ENCODE measurements at regions not wholly inside any gene's neighbourhood (a gene's known extent, or its start where the extent isn't known, plus 50 kb on each side); places are given as distances from the start of the nearest gene placed in this dataset.

- TF ChIP-seq SMAD3 (CRISPR knock-in tag; IDR thresholded peaks at IDR 0.05; ENCODE audit: borderline replicate concordance) (no peak), HMGXB4 (CRISPR knock-in tag; IDR thresholded peaks at IDR 0.05) (no peak), ERG (CRISPR knock-in tag; IDR thresholded peaks at IDR 0.05) (no peak), E2F1 (CRISPR knock-in tag; IDR thresholded peaks at IDR 0.05) (no peak), FOXP1 (CRISPR knock-in tag; IDR thresholded peaks at IDR 0.05; ENCODE audit: borderline replicate concordance) (no peak), ZNF121 (CRISPR knock-in tag; IDR thresholded peaks at IDR 0.05) (no peak), ZNF232 (CRISPR knock-in tag; IDR thresholded peaks at IDR 0.05) (no peak), GABPB1 (CRISPR knock-in tag; IDR thresholded peaks at IDR 0.05) (no peak), CBFB (CRISPR knock-in tag; IDR thresholded peaks at IDR 0.05; ENCODE audit: low read depth) (no peak), ARID4B (CRISPR knock-in tag; IDR thresholded peaks at IDR 0.05; ENCODE audit: borderline replicate concordance) (no peak), CTCF (IDR thresholded peaks at IDR 0.05) (no peak), ATF1 (CRISPR knock-in tag; IDR thresholded peaks at IDR 0.05) (no peak), JAZF1 (CRISPR knock-in tag; IDR thresholded peaks at IDR 0.05) (no peak)
Observed at GRCh38 chr5:155507363-155507762, 493.8 kb downstream of the KIF4B start (continued).

GRCh38 chr5:155508673-155509072 lies 495.1 kb downstream of the KIF4B start:
- ATAC-seq = no peak
- POLR2A ChIA-PET = no interaction called here
- CTCF ChIA-PET = no interaction called here
- no peaks in the 10 kb centered on the region for H3K9me3 Mint-ChIP-seq
- DNase-seq (ENCODE audit: low spot score) = no peak
- no peak overlapping the region for H3K27ac Mint-ChIP-seq
- H3K4me3 Mint-ChIP-seq = no peak overlapping the region
- no peaks in the 10 kb centered on the region for H3K36me3 Mint-ChIP-seq
- peaks cover 2% of the 10 kb centered on the region; the same call in 1 of the 2 replicates for H3K27me3 Mint-ChIP-seq (ENCODE audit: low read depth)
- peaks cover 28% of the 10 kb centered on the region for H3K4me1 Mint-ChIP-seq
- TF ChIP-seq OVOL2 (CRISPR knock-in tag; IDR thresholded peaks at IDR 0.05; ENCODE audit: borderline replicate concordance) = no peak
- TF ChIP-seq ARID4B (CRISPR knock-in tag; IDR thresholded peaks at IDR 0.05; ENCODE audit: borderline replicate concordance) = no peak
- no peak for TF ChIP-seq ZBTB21 (CRISPR knock-in tag; IDR thresholded peaks at IDR 0.05; ENCODE audit: borderline replicate concordance)
- TF ChIP-seq ESRRA (CRISPR knock-in tag; IDR thresholded peaks at IDR 0.05; ENCODE audit: borderline replicate concordance) = no peak
- TF ChIP-seq ZNF138 (CRISPR knock-in tag; conservative IDR thresholded peaks at IDR 0.05) = no peak
- TF ChIP-seq E2F5 (CRISPR knock-in tag; IDR thresholded peaks at IDR 0.05) = no peak
- no peak for TF ChIP-seq CREM (CRISPR knock-in tag; IDR thresholded peaks at IDR 0.05)
